DMS 273 treated with DMSO at 0.1 percent for 48 hours (cell line): ENCODE measurements at regions not wholly inside any gene's neighbourhood (a gene's known extent, or its start where the extent isn't known, plus 50 kb on each side); places are given as distances from the start of the nearest gene placed in this dataset.

Experiments
- DNase-seq: peaks from one replicate; lab custom pipeline; 2025; lab: John Stamatoyannopoulos, UW

DNA sequence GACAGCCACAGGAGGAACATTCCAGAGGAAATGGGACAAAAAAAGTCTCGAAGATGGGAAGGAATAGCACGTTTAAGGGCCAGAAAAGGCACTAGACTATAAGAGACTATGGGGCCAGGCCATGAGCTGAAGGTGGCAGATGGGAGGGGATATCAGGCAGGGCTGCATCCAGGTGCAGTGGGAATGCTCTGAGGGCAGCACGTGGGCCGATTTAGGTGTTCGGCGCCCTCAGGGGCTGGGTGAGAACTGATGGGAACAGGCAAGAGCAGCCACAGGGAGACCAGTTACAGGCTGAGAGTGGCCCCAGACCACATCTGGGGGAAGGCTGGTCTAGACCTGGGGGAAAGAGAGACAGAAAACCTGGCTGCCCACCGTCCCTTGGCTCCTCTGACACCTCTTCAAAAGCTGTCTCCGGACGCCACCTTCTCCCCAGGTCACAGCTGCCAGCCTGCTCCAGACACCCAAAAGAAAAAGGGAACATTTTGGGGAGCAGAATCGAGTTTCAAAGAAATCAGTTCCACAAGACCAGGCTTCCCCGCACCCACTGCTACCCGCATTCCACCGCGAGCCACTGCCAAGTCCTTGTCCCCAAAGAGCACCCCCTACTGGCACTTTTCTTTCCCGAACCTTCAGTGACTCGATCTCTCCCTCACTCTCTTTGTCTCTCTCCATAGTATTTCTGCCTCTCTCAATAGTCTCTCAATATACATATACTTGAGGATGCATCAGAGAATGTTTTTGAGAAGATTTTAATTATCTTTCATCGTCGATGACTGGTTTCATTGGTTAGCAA is 190.1 kb upstream of the AGAP1 start:
- no peak for DNase-seq

DNA sequence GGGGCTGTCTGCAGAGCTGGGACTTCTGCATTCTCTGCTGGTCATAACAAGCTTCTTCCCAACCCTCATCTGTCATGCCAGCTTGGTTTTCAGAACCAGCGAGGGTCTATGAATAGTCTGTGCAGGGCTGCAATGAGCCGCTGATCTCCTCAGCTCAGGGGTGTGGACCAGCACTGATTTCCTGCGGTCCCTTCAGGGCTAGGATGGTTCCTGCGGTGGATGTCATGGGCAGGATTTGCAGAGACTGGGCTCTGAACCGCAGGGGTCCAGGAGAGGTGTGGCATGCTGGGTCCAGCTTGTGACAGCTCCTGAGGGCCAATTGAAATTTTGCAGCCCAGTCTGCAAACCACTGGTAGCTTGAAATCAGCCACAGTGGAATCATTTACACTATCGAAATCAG is 188.2 kb upstream of the AGAP1 start:
- no peak for DNase-seq

DNA sequence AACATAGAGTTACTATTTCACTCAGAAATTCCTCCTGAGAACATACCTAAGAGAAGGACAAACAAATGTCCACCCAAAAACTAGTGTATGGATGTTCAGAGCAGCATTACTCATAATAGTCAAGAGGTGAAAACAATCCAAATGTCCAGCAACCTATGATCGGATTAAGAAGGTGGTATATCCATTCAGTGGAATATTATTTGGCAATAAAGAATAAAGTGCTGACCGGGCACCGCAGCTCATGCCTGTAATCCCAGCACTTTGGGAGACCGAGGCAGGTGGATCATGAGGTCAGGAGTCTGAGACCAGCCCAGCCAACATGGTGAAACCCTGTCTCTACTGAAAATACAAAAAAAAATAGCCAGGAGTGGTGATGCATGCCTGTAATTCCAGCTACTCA is 182.8 kb upstream of the AGAP1 start:
- DNase-seq, result no peak

DNA sequence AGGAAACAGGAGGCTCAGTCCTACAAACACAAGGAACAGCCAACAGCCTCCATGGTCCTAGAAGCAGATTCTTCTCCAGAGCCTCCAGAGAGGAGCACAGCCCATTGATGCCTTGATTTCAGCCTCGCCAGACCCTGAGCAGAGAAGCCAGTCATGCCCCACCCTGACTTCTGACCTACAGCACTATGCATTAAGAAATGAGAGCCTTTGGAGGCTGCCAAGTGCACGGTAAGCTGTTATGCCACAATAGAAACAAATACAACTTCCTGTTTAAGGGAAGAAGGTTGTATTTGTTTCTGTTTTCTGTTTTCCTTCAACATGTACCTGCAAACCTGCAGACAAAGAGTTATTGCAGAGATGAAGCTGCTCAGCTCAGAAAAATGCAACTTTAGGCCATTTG is 181.3 kb upstream of the AGAP1 start:
- no peak for DNase-seq

DNA sequence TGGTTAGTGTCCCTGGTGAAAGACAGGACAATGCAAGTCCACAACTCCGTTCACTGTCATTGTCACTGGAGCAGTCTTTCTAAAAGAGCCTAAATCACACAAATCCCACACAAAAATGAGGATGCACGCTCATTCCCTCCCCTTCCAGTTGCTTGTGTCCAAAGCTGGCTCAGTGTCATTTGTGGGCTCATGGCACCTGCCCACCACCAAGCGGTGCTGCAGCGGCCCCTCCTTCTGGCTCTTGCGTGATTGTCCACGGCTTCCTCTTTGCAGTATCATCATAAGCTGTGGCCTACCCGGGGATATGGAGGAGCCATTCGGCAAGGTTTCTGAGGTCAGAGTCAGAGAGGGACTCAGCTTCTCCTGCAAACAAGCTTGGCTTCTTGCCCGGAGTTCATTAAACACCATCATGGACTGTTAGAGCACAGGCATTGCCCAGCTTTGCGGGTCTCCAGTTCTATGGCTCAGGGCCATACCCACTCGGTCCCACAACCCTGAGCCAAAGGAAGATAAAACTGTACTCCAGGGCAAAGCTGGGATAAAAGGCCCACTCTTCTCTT is 179.4 kb upstream of the AGAP1 start:
- DNase-seq, result no peak

DNA sequence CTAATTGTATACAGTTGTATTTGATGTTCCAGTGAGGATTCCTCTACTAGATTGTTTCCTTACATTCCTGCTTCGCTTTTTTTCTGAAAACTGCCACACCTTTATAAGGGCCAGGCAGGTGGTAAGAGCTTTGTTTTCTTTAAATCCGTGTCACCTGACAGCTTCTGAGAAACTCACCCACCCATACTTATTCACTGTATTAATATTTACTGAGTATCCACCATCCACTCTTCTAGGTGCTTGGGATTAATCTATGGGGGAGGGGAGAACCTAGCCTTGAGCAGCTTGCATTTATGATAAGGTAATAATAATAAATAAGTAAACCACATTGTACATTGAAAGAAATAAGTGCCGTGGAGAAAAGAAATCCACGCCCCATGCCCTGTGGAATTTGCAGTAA is 174.7 kb upstream of the AGAP1 start:
- no peak for DNase-seq

DNA sequence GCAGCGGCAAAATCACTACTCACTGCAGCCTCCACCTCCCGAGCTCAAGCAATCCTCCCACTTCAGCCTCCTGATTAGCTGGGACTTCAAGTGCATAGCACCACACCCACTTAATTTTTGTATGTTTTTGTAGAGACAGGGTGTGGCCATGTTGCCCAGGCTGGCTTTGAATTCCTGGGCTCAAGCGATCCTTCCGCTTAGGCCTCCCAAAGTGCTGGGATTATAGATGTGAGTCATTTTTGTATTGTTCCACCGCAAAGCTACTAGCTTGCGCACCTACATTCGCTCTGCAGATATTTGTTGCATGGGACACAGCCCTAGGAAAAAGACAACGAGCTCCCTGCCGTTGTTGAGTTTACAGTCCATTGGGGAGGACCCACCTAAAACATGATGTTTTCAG is 173.5 kb upstream of the AGAP1 start:
- DNase-seq, result no peak

DNA sequence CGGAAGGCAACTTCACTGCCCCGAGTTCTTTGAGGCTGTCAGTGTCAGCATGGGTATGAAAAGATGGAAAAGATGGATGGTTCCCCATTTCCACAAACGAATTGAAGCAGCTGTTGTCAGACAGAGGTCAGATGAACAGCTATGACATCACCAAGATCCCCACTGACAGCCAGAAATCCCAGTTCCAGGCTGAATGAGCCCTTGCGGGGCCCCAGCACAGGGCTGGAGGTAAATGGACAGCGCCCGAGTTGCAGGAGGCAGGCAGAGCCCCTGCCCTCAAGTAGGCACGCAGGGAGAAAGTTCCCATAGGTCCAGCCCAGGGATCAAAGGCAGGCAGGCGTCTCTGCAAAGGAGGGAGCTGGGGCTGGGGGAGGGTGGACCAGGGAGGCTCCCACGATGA is 169.5 kb upstream of the AGAP1 start:
- DNase-seq, result no peak

DNA sequence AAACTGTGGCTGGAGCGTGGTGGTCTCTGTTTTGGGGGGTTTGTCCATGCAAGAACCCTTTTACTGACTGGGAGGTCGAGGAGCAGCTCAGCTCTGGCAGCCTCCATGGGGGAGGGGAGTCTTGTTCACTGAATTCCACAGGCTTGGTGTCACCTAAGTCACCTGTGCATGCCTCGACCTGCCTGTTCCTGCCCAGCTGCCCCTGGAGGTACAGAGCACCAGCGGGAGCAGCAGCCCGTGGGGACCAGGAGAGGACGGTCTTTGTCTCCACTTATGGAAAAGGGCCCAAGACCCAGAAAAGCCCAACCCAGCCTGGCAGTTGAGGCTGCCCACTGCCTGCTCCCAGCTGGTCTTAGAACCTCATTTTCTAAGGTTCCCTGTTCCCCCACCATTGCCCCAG is 168.7 kb upstream of the AGAP1 start:
- DNase-seq, result no peak

DNA sequence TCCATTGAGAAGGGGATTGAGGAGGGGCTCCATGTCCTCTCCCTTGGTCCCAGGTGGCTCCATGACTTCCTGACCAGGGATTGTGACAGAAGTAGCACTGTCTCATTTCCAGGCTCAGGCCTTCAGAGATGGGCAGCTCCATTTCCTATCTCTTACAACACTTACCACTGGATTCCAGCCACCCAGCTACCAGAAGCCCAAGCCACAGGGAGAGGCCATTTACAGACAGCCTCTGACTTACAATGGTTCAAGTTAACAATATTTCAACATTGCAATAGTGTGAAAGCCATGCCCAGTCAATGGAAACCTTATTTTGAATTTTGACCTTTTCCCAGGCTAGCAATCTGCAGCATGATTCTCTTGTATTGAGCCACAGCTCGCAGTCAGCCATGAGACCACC is 164.9 kb upstream of the AGAP1 start:
- DNase-seq, result no peak

DNA sequence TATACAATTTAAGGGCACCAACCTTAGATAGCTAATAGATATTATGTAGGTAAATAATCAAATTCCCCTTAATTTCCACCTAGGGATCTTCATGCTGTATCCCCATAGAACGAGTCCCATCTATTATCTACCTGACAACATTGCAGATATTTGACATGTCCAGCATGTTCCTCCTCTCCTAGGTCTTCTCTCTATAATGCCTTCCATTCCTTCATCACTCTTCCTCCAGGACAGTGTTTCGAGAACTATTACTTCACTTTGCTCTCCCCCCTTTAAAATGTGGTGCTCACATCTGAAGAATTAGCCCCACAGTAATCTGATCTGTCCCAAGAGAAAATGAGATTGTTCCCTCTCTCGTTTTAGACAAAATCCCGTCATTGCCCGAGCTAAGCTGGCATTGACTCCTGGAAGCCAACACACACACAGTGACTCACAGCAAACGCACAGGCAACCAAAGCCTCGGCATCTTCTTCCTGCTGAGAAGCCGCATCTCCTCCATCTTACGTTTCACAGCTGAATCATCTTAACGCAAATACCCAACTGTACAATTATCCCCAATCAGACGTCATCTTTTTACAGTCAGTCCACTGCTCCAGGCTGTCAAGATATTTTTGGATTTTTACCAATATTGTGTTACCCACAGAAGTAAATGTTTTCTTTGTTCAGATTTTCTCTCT is 162.9 kb upstream of the AGAP1 start:
- no peak for DNase-seq

DNA sequence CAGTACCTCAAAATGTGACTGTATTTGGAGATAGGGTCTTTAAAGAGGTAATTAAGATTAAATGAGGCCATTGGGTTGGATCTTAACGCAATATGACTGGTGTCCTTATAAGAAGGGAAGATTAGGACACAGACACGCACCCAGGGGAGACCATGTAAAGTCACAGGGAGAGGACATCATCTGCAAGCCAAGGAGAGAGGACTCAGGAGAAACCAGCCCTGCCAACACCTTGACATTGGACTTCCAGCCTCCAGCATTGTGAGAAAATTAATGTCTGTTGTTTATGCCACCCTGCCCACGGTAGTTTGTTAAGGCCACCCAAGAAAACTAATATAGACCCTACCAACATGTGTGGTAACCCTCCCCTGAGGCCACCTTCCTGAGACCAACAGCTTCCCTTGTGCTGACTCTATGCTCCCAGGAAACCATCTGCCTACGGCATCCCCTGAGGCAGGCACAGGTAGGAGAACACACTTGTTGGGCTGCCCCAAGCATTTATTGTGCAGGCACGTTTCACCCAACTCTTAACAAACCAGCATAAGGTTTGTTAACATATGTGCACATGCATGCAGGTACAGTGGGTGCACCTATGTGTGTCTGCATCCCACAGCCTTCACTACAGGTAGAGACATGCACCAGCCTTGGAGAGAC is 161.5 kb upstream of the AGAP1 start:
- DNase-seq, result no peak

DNA sequence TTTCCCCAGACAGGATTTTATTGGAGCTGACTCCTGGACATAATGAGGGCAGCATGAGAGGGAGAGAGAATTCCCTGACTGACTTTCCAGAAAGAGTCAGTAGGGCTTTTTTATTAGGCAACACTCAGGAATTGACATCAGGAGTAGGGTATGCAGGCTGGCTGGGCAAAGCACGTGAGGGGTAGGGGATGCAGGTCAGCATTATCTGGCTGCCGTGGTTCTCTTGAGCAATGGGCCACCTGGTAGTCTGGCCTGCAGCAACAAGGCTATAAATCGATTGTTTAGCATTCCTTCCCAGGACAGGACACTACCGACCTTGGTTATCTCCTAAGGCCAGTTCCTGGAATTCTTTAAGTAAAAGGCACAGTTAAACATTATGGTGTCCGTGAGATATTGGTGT is 160.8 kb upstream of the AGAP1 start:
- no peak for DNase-seq

DNA sequence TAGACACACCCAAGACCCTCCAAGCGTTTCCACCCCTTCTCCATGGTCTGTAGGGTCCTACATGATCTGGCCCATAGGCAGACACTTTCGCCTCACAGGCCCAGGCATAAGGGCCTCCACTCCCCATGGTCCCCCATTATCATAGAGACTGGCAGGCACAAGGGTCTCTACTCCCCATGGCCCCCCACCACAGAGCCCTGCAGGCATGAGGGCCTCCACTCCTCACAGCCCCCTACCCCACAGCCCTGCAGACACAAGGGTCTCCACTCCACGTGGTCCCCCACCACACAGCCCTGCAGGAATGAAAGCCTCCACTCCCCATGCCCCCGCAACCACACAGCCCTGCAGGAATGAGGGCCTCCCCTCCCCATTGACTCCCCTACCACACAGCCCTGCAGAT is 159.7 kb upstream of the AGAP1 start:
- DNase-seq, result no peak

DNA sequence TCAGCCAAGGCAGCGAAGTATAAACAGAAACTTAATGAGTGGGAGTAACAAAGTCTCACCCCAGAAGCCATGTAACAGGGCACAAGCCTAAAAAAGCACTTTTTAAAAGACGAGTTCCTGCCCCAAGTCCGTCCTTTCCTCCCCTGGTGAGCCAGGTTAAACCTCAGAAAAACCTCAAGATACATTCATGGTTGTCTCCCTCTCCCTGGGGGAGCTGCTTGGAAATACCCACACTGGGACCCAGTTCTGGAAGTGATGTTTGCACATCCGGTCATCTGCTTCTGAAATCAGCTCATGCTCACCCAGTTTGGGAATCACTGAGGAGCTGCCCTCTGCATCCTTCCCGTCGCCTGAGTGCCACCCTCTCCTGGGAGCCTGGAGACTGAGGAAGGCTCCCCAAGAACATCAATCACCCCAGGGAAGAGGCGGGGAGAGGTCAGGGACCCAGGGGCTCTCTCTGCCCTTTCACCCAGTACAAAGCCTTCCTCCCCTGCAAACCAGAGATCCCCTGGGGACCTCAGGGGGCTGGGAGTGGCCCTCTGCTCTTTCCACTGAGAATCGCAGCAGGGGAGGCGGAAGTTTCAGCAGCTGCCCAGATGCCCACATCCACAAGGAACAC is 150.6 kb upstream of the AGAP1 start:
- DNase-seq, result no peak

DNA sequence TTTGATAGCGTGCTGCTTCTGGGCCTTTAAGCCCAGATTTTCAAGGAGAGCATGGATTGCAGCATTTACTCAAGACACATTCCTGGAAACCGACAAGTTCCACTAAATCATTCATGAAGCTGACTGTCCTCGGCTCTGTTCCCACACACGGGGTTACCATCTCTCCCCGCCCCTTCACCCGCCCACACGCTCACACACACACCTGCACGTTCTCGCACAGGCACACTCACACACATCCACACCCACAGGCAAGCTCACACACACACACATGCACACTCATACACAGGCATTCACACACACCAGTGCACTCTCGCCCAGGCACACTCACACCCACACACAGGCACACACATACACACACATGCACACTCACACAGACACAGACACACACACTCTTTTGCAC is 150.0 kb upstream of the AGAP1 start:
- no peak for DNase-seq

DNA sequence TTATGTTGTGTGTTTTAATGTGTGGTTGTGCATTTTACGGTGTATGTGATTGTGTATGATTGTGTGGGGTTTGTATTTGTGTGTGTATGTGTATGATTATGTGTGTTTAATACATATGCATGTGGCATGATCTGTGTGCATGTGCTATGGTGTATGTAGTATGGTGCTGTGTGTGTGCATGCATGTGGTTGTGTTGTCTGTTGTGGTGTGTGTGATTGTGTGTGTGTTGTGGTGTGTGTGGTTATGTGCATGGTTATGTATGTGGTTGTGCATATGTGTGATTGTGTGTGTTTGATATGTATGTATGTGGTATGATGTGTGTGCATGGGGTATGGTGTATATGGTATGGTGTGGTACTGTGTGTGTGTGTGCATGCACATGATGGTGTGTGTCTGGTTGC is 148.1 kb upstream of the AGAP1 start:
- no peak for DNase-seq

DNA sequence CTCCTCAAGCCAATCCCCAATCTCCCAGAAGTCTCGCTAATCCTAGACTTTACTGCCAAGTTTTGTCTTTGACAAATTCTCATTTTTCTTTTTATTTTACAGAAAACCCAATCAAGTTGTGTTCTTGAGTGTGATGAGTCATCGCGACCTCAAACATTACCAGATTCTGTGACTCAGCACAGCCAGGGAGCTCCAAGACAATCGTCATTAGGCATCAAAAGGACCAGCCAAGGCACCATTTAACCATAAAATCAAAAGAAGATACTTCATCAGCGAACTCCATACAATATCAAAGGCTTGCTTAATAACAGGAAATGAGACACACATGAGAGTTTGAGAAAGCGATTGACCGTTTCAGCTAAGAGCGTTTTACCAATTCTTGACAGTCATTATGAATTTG is 146.2 kb upstream of the AGAP1 start:
- DNase-seq, result no peak

DNA sequence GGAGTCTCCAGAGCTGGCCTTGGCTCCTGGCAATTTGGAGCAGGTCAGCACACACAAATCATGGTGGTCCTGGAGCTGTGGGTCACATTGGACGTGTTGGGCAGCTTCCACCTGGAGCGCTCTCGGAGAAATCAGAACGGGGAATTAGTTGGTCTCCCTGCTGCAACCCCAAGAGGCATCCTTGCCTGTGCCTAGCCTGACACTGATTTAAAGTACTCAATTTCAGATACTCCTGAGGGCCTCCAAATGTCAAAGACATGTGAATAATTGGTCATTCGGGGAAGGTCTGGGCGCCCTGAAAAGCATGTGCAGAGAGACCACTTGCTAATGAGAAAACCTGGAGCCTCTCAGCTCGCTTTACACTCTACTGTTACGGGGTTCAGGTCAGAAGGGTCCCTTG is 145.5 kb upstream of the AGAP1 start:
- DNase-seq, result no peak

DNA sequence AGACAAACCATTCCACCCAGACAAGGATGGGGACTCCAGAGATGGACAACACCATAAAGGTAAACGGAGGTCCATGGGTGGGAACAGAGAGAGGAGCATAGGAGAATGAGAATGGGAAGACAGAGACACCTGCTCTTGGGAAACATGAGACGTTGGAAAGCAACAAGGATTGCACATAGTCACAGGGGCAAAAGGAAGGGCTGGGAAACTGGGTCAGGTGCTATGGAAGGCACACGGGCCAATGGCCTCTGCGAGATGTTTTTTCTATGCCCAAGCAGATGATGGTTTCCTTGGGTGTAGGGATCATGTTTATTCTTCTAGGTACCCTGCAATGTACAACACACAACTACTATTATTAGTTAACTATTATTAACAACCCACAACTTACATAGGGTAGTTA is 143.6 kb upstream of the AGAP1 start:
- no peak for DNase-seq

DNA sequence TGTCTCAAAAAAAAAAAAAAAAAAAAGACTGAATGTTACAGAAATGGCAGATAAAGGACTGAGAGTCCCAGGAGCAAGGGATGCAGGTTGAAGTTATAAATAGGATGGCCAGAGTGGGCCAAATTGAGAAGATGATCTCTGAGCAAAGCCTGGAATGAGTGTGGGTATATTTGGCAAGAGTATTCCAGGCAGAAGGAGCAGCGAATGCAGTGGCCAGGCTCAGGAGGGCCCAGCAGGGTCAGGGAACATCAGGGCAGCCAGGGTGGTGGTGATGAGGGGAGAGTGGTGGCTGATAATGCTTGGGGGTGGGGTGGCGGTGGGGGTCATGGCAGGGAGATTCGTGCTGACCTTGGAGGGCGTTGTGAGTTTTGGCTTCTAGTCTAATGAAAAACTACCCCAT is 141.3 kb upstream of the AGAP1 start:
- DNase-seq, result no peak

DNA sequence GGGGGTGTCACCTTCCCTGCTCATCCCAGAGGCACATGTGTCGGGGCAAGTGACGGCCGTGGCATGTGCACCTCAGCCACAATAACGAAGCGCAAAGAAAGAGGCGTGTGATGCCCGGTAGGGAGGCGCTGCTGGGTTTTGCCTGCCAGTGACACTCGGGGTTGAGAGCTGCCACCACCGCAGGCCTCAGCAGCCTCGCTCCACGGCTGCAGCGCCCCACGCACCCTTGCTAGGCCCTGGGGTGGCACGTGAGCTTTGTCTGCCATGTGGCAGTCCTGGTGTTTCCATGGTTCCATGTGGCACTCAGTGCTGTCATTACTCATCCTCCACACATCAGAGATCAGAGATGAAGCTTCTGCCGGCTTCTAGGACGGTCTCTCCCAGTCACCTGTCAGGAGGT is 136.0 kb upstream of the AGAP1 start:
- DNase-seq, result no peak

DNA sequence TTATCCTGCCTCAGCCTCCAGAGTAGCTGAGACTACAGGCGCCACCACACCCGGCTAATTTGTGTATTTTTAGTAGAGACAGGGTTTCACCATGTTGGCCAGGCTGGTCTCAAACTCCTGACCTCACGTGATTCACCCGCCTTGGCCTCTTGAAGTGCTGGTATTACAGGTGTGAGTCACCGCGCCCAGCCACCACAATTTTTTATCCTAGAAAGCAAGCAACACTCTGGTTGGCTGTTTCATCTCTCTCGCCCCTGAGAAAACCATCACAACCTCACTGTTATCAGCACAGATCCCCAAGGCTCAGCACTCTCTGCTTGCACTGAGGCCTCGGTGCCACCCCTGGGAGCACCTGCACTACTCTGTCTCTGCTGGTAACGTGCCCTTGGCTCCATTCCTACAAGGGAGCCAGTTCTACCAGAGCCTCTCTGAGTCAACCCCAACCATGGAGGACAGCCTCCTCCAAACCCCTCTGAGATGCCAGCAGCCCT is 134.8 kb upstream of the AGAP1 start:
- DNase-seq, result no peak
